ENCODE measurements at regions not wholly inside any gene's neighbourhood (a gene's known extent, or its start where the extent isn't known, plus 50 kb on each side); places are given as distances from the start of the nearest gene placed in this dataset.
"Not testable (repeated sequence)": the region's sequence is repeated elsewhere in the genome, so short reads cannot be mapped to it uniquely, and the experiment has no call there.

DNA sequence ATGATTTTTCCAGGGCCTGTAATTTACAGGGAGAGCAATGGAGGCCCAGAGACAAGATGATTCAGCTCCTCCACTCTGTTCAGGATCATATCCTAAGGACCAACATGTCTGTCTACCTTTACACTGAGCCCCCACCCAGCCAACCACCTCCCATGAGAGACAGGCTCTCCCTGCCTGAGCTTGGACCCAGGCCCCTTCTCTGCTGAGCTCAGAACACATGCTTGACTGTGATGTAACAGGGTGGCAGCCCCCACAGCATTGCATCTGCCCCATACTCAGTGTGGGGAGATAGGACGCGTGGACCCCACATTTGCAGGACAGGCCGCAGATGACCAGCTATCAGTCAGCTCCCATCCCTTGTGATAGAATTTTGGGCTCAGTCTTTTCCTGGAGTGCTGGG lies 313.9 kb downstream of the ADGRD1 start:
- no peak overlapping the region for H3K27ac ChIP-seq (replicated peaks)
- no peak overlapping the region for H3K4me3 ChIP-seq (replicated peaks; ENCODE audit: insufficient read depth, low read length)
- no peak for TF ChIP-seq POLR2AphosphoS5 (IDR thresholded peaks at IDR 0.05; ENCODE audit: low read depth)
- no peak for DNase-seq (ENCODE audit: low read depth in 1 of 2, low spot score in 1 of 2)
- no peaks in the 10 kb centered on the region for H3K27me3 ChIP-seq (ENCODE audit: insufficient read depth, poor library complexity, severe bottlenecking)

DNA sequence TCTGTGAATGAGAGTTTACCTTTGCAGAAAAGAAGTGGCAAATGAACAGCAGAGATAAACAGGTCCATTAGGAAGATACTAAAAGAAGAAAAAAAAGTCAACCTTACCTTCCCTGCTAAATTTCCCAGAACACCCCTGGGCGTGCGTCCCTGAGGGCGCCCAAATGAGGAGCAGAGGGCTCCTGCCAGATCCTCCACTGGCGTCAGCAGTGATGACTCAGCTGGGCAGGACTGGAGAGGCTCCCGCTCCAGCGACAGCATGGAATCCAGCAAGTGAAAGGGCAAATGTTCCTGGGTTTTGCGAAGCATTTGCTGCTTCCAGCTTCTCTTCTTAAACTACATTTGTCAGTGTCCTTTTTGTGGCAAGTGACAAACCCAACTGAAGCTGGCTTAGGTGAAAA lies 314.4 kb downstream of the ADGRD1 start:
- not testable (repeated sequence) for H3K27ac ChIP-seq (replicated peaks); DNase-seq (ENCODE audit: low read depth in 1 of 2, low spot score in 1 of 2); H3K4me3 ChIP-seq (replicated peaks; ENCODE audit: insufficient read depth, low read length); H3K27me3 ChIP-seq (ENCODE audit: insufficient read depth, poor library complexity, severe bottlenecking)

DNA sequence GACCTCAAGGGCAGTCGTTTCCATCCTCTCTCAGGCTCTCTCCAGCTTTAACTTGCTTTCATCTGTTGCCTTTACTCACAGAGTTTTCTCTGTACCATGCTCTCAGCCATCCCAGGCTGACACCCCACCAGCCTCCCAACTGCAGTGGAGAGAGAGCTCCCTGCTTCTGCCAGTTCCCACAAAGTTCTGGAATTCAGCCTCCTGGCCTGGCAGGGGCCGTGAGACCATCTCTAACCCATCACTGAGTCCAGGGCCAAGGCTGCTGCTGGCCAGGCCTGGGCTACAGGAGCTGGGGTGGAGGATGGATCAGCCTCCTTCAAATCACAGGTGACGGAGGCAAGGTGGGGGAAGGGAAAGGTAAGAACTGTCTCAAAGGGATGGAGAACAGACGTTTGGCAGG lies 314.9 kb downstream of the ADGRD1 start:
- not testable (repeated sequence) for H3K4me3 ChIP-seq (replicated peaks; ENCODE audit: insufficient read depth, low read length); DNase-seq (ENCODE audit: low read depth in 1 of 2, low spot score in 1 of 2); H3K27me3 ChIP-seq (ENCODE audit: insufficient read depth, poor library complexity, severe bottlenecking); H3K27ac ChIP-seq (replicated peaks)

DNA sequence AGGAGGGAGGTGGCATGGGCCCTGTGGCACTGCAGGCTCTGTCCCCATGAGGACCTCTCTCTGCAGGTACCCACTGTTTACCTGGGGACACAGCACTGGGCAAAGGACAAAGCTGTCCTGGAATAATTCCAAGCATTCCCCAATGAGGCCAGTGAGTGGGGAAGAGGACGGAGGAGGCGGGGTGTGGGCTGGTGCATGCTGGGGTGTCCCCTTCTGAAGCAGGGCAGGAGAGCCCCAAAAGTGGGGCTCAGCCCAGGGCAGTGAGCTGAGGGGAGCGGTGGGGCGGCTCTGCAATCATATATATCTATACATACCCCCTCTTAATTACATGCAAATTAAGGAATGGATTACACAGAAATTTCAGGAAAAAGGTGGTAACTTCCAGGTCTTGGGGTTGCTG lies 315.8 kb downstream of the ADGRD1 start:
- no peaks in the 10 kb centered on the region for H3K27me3 ChIP-seq (ENCODE audit: insufficient read depth, poor library complexity, severe bottlenecking)
- TF ChIP-seq GABPA (IDR thresholded peaks at IDR 0.05; ENCODE audit: low read depth) = no peak
- TF ChIP-seq, protein P1, sequence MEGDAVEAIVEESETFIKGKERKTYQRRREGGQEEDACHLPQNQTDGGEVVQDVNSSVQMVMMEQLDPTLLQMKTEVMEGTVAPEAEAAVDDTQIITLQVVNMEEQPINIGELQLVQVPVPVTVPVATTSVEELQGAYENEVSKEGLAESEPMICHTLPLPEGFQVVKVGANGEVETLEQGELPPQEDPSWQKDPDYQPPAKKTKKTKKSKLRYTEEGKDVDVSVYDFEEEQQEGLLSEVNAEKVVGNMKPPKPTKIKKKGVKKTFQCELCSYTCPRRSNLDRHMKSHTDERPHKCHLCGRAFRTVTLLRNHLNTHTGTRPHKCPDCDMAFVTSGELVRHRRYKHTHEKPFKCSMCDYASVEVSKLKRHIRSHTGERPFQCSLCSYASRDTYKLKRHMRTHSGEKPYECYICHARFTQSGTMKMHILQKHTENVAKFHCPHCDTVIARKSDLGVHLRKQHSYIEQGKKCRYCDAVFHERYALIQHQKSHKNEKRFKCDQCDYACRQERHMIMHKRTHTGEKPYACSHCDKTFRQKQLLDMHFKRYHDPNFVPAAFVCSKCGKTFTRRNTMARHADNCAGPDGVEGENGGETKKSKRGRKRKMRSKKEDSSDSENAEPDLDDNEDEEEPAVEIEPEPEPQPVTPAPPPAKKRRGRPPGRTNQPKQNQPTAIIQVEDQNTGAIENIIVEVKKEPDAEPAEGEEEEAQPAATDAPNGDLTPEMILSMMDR (IDR thresholded peaks at IDR 0.05; ENCODE audit: insufficient read depth, low read length) = no peak
- no peak overlapping the region for H3K27ac ChIP-seq (replicated peaks)
- H3K4me3 ChIP-seq (replicated peaks; ENCODE audit: insufficient read depth, low read length) = no peak overlapping the region
- DNase-seq (ENCODE audit: low read depth in 1 of 2, low spot score in 1 of 2) = no peak

DNA sequence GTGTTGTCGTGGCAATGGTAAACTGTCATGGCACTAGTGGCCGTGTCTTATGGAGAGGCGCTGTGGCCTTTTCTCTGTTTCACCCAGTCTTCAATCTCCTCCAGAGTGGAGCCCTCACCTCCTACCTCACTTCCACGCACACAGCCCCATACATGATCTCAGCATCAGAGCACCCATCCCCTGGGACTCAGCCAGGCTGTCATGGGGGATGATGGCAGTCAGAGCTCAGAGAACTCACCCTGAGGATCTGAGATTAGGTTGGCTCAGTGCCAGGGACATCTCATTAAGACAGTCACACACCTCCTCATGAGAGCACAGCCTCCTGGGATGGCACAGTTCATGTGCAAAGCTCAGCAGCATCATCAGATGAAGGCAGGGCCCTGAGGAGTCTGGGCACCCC lies 316.3 kb downstream of the ADGRD1 start:
- not testable (repeated sequence) for DNase-seq (ENCODE audit: low read depth in 1 of 2, low spot score in 1 of 2); H3K4me3 ChIP-seq (replicated peaks; ENCODE audit: insufficient read depth, low read length); H3K27ac ChIP-seq (replicated peaks); H3K27me3 ChIP-seq (ENCODE audit: insufficient read depth, poor library complexity, severe bottlenecking)

DNA sequence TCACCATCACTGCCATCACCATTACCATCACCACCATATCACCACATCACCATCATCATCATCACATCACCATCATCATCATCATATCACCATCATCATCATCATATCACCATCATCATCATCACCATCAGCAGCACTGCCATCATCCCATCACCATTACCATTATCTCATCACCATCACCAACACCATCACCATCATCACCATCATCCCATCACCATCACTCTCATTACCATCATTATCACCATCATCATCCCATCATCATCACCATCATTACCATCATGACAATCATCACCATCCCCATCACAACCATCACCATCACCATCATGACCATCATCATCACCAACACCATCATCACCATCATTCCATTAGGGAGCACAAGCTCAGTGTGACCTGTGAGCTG lies 318.0 kb downstream of the ADGRD1 start:
- Histone ChIP-seq H3K27ac (replicated peaks) (no peak overlapping the region), H3K4me3 (replicated peaks; ENCODE audit: insufficient read depth, low read length) (no peak overlapping the region), H3K27me3 (ENCODE audit: insufficient read depth, poor library complexity, severe bottlenecking) (no peaks in the 10 kb centered on the region)
- no peak for DNase-seq (ENCODE audit: low read depth in 1 of 2, low spot score in 1 of 2)
- TF ChIP-seq GABPA (IDR thresholded peaks at IDR 0.05; ENCODE audit: low read depth) = no peak

DNA sequence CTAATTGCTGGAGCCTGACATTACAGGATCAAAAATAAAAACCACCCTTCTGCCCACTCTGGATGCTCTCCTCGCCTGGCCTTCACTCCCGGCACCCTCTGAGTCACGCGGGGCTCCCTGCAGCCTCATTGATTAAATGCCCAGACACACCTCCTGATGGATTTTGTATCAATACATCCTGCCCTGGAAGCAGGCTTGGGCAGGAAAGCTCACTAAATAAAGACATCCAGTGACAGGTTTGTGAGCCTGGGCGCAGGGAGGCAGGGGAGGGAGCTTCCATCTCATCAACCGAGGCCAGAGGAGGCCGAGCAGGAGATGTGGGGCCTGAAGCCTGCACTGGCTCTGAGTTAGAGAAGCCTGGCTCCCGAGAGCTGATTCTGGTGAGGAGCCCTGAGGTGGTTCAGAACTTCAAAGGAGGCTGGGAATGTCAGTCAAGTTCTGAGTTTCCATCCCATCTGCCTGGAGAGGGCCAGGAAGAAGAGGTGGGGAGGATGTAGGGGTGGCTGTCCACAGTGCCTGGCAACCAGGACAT lies 318.6 kb downstream of the ADGRD1 start:
- not testable (repeated sequence) for H3K27ac ChIP-seq (replicated peaks); H3K27me3 ChIP-seq (ENCODE audit: insufficient read depth, poor library complexity, severe bottlenecking); DNase-seq (ENCODE audit: low read depth in 1 of 2, low spot score in 1 of 2); H3K4me3 ChIP-seq (replicated peaks; ENCODE audit: insufficient read depth, low read length)

DNA sequence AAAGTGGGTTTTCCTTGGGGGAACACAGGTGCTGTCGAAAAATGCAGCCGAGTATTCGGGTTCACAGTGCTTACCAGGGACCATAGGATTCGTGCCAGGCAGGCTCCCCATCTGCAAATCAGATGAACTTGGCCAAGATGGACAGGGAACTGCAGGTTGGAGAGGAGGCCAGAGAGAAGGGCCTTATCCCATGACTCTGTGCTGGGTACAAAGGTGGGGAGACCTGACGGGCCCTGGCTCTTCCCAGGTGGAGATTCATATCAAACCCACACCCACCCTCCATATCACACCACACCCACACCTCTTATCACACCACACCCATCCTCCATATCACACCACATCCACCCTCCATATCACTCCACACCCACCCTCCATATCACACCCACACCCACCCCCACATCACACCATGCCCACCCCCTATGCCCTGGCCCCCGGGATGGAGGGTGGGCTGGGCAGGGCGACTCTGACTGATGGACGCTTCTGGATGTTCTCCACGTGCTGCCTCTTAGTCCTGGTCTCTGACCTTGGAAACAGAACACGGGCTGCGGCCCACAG lies 319.7 kb downstream of the ADGRD1 start:
- Histone ChIP-seq H3K27ac (replicated peaks) (no peak overlapping the region), H3K4me3 (replicated peaks; ENCODE audit: insufficient read depth, low read length) (no peak overlapping the region), H3K27me3 (ENCODE audit: insufficient read depth, poor library complexity, severe bottlenecking) (no peaks in the 10 kb centered on the region)
- no peak for DNase-seq (ENCODE audit: low read depth in 1 of 2, low spot score in 1 of 2)
- TF ChIP-seq POLR2AphosphoS5 (IDR thresholded peaks at IDR 0.05; ENCODE audit: low read depth) (no peak), SPI1 (IDR thresholded peaks at IDR 0.05; ENCODE audit: borderline replicate concordance, low read depth) (no peak), GABPA (IDR thresholded peaks at IDR 0.05; ENCODE audit: low read depth) (no peak)
- TF ChIP-seq, protein P1 (IDR thresholded peaks at IDR 0.05; ENCODE audit: insufficient read depth, low read length) = no peak
- TF ChIP-seq, protein P2, sequence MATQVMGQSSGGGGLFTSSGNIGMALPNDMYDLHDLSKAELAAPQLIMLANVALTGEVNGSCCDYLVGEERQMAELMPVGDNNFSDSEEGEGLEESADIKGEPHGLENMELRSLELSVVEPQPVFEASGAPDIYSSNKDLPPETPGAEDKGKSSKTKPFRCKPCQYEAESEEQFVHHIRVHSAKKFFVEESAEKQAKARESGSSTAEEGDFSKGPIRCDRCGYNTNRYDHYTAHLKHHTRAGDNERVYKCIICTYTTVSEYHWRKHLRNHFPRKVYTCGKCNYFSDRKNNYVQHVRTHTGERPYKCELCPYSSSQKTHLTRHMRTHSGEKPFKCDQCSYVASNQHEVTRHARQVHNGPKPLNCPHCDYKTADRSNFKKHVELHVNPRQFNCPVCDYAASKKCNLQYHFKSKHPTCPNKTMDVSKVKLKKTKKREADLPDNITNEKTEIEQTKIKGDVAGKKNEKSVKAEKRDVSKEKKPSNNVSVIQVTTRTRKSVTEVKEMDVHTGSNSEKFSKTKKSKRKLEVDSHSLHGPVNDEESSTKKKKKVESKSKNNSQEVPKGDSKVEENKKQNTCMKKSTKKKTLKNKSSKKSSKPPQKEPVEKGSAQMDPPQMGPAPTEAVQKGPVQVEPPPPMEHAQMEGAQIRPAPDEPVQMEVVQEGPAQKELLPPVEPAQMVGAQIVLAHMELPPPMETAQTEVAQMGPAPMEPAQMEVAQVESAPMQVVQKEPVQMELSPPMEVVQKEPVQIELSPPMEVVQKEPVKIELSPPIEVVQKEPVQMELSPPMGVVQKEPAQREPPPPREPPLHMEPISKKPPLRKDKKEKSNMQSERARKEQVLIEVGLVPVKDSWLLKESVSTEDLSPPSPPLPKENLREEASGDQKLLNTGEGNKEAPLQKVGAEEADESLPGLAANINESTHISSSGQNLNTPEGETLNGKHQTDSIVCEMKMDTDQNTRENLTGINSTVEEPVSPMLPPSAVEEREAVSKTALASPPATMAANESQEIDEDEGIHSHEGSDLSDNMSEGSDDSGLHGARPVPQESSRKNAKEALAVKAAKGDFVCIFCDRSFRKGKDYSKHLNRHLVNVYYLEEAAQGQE (IDR thresholded peaks at IDR 0.05; ENCODE audit: insufficient replicate concordance, low read depth) = no peak
